H1 (cell line): ENCODE measurements at regions not wholly inside any gene's neighbourhood (a gene's known extent, or its start where the extent isn't known, plus 50 kb on each side); places are given as distances from the start of the nearest gene placed in this dataset.

Experiments used
- EGR1 ChIP-seq: IDR thresholded peaks from 2 replicates; pipeline ENCODE4 v1.6.1; 2011; ENCODE audit warnings: low read depth, low read length, borderline replicate concordance
- KDM4A ChIP-seq: IDR thresholded peaks from one replicate; pipeline ENCODE4 v1.7.1; 2012; ENCODE audit warnings: low read depth, mild to moderate bottlenecking, moderate library complexity, low read length, inconsistent platforms; ENCODE audit not compliant: severe bottlenecking
- SAP30 ChIP-seq: fragments of 300-600 bp; sonication (generic); IDR thresholded peaks from 2 replicates; pipeline ENCODE4 v1.7.1; 2012; ENCODE audit warnings: low read length, moderate library complexity, mild to moderate bottlenecking, inconsistent platforms; ENCODE audit not compliant: insufficient read depth, insufficient replicate concordance
- TBP ChIP-seq: IDR thresholded peaks from 2 replicates; pipeline ENCODE4 v1.6.1; 2011; ENCODE audit warnings: low read depth, low read length, improper control_type of control experiment

DNA sequence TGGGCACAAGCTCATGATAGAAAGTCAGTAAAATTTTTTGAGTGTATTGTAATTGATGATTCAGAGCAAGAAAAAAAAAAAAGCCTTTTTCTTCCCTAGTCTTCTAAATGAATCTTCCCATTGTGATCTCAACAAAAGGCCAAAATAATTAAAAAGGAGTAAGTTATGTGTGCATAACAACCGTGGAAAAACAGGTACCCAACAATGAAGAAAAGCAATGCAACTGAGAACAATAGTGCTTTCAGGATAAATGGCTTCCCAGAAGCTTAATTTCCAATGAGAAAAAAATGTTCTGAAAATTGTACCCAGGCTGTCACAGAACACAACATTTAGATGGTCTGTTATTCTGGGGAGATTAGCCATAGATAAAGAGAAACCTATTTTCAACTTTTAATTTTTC, 399.0 kb upstream of the AGA start (continued):
- TF ChIP-seq SAP30 (no peak), KDM4A (no peak), EGR1 (no peak), TBP (no peak)
- TF ChIP-seq, all 59 proteins: peak for 0
